Cardiac muscle cell (in vitro differentiated cells and primary cell): ENCODE measurements at regions not wholly inside any gene's neighbourhood (a gene's known extent, or its start where the extent isn't known, plus 50 kb on each side); places are given as distances from the start of the nearest gene placed in this dataset.

Experiments
- DNase-seq, 2 donors: peaks; one replicate each; pipeline versions ENCODE4 v3.0.0 to v3.0.0-alpha.2; 2010 to 2017; ENCODE audit warnings: low read depth in 1 of 2, low spot score in 1 of 2
- H3K27ac ChIP-seq: fragments of 200-600 bp; sonication (generic); 2 replicates; pipeline ENCODE4 v1.5.1; 2016
- H3K27me3 ChIP-seq: fragments of 200-600 bp; sonication (generic); 2 replicates; pipeline ENCODE4 v1.6.0; 2016; ENCODE audit warnings: control low read depth
- H3K36me3 ChIP-seq: fragments of 200-600 bp; sonication (generic); 2 replicates; pipeline ENCODE4 v1.5.1; 2016; ENCODE audit warnings: control low read depth
- H3K4me1 ChIP-seq: fragments of 200-600 bp; sonication (generic); 2 replicates; pipeline ENCODE4 v1.8.1; 2017; ENCODE audit warnings: low read depth, mild to moderate bottlenecking, mixed run types
- H3K4me3 ChIP-seq: fragments of 200-600 bp; sonication (generic); 2 replicates; pipeline ENCODE4 v1.5.1; 2016; ENCODE audit warnings: mild to moderate bottlenecking
- H3K9me3 ChIP-seq: fragments of 200-600 bp; sonication (generic); 2 replicates; pipeline ENCODE4 v1.5.1; 2017; ENCODE audit warnings: low read depth, mild to moderate bottlenecking, control low read depth
- CTCF ChIP-seq: IDR thresholded peaks from 2 replicates; pipeline ENCODE4 v1.5.1; 2012; ENCODE audit warnings: low read depth, mild to moderate bottlenecking, low read length

- H3K9me3 ChIP-seq, result no peaks in the 10 kb centered on the region
- H3K27ac ChIP-seq, result no peak overlapping the region
- H3K4me3 ChIP-seq, result no peak overlapping the region
- H3K27me3 ChIP-seq, result peaks cover 29% of the 10 kb centered on the region
- H3K4me1 ChIP-seq, result no peaks in the 10 kb centered on the region
- DNase-seq, result no peak
- no peaks in the 10 kb centered on the region for H3K36me3 ChIP-seq
- no peak for TF ChIP-seq CTCF
Observed at GRCh38 chr3:87788516-87788915, 270.3 kb downstream of the CGGBP1 start.

GRCh38 chr3:87780811-87781210 lies 278.0 kb downstream of the CGGBP1 start:
- Histone ChIP-seq H3K9me3 (no peaks in the 10 kb centered on the region), H3K27me3 (no peaks in the 10 kb centered on the region), H3K27ac (no peak overlapping the region), H3K36me3 (no peaks in the 10 kb centered on the region), H3K4me3 (no peak overlapping the region), H3K4me1 (no peaks in the 10 kb centered on the region)
- no peak for TF ChIP-seq CTCF
- DNase-seq, result no peak

- H3K27me3 ChIP-seq, result no peaks in the 10 kb centered on the region
- H3K4me1 ChIP-seq, result no peaks in the 10 kb centered on the region
- no peaks in the 10 kb centered on the region for H3K9me3 ChIP-seq
- TF ChIP-seq CTCF, result no peak
- H3K4me3 ChIP-seq, result no peak overlapping the region
- no peak for DNase-seq
- no peaks in the 10 kb centered on the region for H3K36me3 ChIP-seq
- no peak overlapping the region for H3K27ac ChIP-seq
Observed at GRCh38 chr3:87778876-87779275, 279.9 kb downstream of the CGGBP1 start.

GRCh38 chr3:87771337-87772192 lies 287.2 kb downstream of the CGGBP1 start:
- H3K4me3 ChIP-seq, result no peak overlapping the region
- no peaks in the 10 kb centered on the region for H3K27me3 ChIP-seq
- no peaks in the 10 kb centered on the region for H3K4me1 ChIP-seq
- no peaks in the 10 kb centered on the region for H3K36me3 ChIP-seq
- peak; percentile 5 to 34 for DNase-seq
- no peak overlapping the region for H3K27ac ChIP-seq
- peak; percentile 39 for TF ChIP-seq CTCF
- H3K9me3 ChIP-seq, result no peaks in the 10 kb centered on the region

GRCh38 chr3:87766721-87767120 lies 292.1 kb downstream of the CGGBP1 start:
- Histone ChIP-seq H3K27ac (no peak overlapping the region), H3K4me3 (no peak overlapping the region), H3K4me1 (no peaks in the 10 kb centered on the region), H3K36me3 (no peaks in the 10 kb centered on the region), H3K9me3 (no peaks in the 10 kb centered on the region), H3K27me3 (no peaks in the 10 kb centered on the region)
- DNase-seq, result no peak
- no peak for TF ChIP-seq CTCF
